ENCODE measurements at regions not wholly inside any gene's neighbourhood (a gene's known extent, or its start where the extent isn't known, plus 50 kb on each side); places are given as distances from the start of the nearest gene placed in this dataset.
A peak's percentile ranks its signal among the peaks of the same experiment; 100 is the strongest.

DNA sequence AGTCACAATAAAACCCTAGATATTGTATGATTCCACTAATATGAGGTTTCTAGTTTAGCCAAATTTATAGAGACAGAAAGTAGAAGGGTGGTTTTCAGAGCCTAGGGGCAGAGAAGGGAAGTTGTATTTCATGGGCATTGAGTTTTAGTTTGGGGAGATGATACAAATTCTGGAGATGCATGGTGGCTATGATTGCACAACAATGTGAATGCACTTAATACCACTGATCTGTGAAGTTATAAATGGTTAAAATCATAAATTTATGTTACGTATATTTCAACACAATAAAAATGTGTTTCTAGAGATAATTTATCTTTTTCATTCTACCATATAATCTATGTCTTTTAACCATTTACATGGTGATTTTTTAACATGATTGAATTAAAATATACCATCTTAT is 779.3 kb upstream of the BRINP3 start:
- H3K4me1 ChIP-seq (ENCODE audit: low read length): peaks cover 22% of the 10 kb centered on the region
- no peaks in the 10 kb centered on the region for H3K27me3 ChIP-seq (ENCODE audit: low read depth, low read length)
- H2AFZ ChIP-seq (ENCODE audit: low read depth, low read length): no peak overlapping the region
- H3K9ac ChIP-seq (ENCODE audit: low read length): no peak overlapping the region
- H3K27ac ChIP-seq (ENCODE audit: low read length): no peak overlapping the region
- no peaks in the 10 kb centered on the region for H4K20me1 ChIP-seq (ENCODE audit: insufficient read depth, low read length)
- peaks cover 1% of the 10 kb centered on the region for H3K36me3 ChIP-seq (replicated peaks; ENCODE audit: low read depth, low read length)
- H3K4me2 ChIP-seq (ENCODE audit: low read length): no peak overlapping the region
- no peaks in the 10 kb centered on the region for H3K79me2 ChIP-seq (ENCODE audit: low read length)
- H3K4me3 ChIP-seq (ENCODE audit: low read length): no peak overlapping the region
- H3K9me3 ChIP-seq (ENCODE audit: insufficient read depth, low read length): peaks cover 10% of the 10 kb centered on the region; the same call in 1 of the 2 replicates
- TF ChIP-seq EZH2phosphoT487 (IDR thresholded peaks at IDR 0.05; ENCODE audit: low read depth) (no peak), CTCF (IDR thresholded peaks at IDR 0.05; ENCODE audit: low read depth, low read length) (no peak)

DNA sequence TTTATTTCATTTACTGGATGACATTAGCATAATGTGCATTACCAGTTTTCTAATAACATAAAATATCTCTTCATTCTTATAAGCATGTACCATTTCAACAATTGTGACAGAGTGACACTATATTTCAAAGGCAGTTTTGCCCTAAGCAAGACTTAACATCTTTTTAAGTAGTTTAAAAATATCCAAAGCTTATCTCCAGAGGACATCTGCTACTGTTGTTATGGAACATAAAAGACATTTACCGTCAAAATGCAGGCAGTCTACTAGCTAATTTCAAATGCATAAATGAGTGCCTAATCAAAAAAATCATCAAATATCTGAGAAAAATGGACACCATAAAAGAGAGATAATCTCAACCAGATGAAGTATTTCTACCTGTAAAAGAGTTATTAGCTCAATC is 782.4 kb upstream of the BRINP3 start:
- no peaks in the 10 kb centered on the region for H4K20me1 ChIP-seq (ENCODE audit: insufficient read depth, low read length)

GRCh38 chr1:191261111-191261510 is 783.4 kb upstream of the BRINP3 start:
- peaks cover 2% of the 10 kb centered on the region for H3K36me3 ChIP-seq (replicated peaks; ENCODE audit: low read depth, low read length)
- H3K79me2 ChIP-seq (ENCODE audit: low read length): no peaks in the 10 kb centered on the region
- no peak overlapping the region for H3K4me3 ChIP-seq (ENCODE audit: low read length)
- no peak overlapping the region for H2AFZ ChIP-seq (ENCODE audit: low read depth, low read length)
- no peak overlapping the region for H3K9ac ChIP-seq (ENCODE audit: low read length)
- no peak overlapping the region for H3K27ac ChIP-seq (ENCODE audit: low read length)
- H3K4me1 ChIP-seq (ENCODE audit: low read length): peaks cover 13% of the 10 kb centered on the region
- H4K20me1 ChIP-seq (ENCODE audit: insufficient read depth, low read length): no peaks in the 10 kb centered on the region
- no peaks in the 10 kb centered on the region for H3K9me3 ChIP-seq (ENCODE audit: insufficient read depth, low read length)
- H3K27me3 ChIP-seq (ENCODE audit: low read depth, low read length): no peaks in the 10 kb centered on the region
- TF ChIP-seq EZH2phosphoT487 (IDR thresholded peaks at IDR 0.05; ENCODE audit: low read depth): no peak
- TF ChIP-seq CTCF (IDR thresholded peaks at IDR 0.05; ENCODE audit: low read depth, low read length): no peak
- peak overlapping the region; percentile 26 for H3K4me2 ChIP-seq (ENCODE audit: low read length)

More for the DNA sequence above, 782.4 kb upstream of the BRINP3 start:
- H3K4me1 ChIP-seq (ENCODE audit: low read length): peaks cover 22% of the 10 kb centered on the region
- H3K36me3 ChIP-seq (replicated peaks; ENCODE audit: low read depth, low read length): peaks cover 2% of the 10 kb centered on the region
- H3K9ac ChIP-seq (ENCODE audit: low read length): no peak overlapping the region
- H3K4me3 ChIP-seq (ENCODE audit: low read length): no peak overlapping the region
- TF ChIP-seq EZH2phosphoT487 (IDR thresholded peaks at IDR 0.05; ENCODE audit: low read depth) (no peak), CTCF (IDR thresholded peaks at IDR 0.05; ENCODE audit: low read depth, low read length) (no peak)
- H3K4me2 ChIP-seq (ENCODE audit: low read length): no peak overlapping the region
- peaks cover 9% of the 10 kb centered on the region; the same call in 1 of the 2 replicates for H3K9me3 ChIP-seq (ENCODE audit: insufficient read depth, low read length)
- H3K27me3 ChIP-seq (ENCODE audit: low read depth, low read length): no peaks in the 10 kb centered on the region
- no peaks in the 10 kb centered on the region for H3K79me2 ChIP-seq (ENCODE audit: low read length)
- no peak overlapping the region for H3K27ac ChIP-seq (ENCODE audit: low read length)
- H2AFZ ChIP-seq (ENCODE audit: low read depth, low read length): no peak overlapping the region

GRCh38 chr1:191279266-191279800 is 801.7 kb upstream of the BRINP3 start:
- TF ChIP-seq CTCF (IDR thresholded peaks at IDR 0.05; ENCODE audit: low read depth, low read length): no peak
- no peak for TF ChIP-seq EZH2phosphoT487 (IDR thresholded peaks at IDR 0.05; ENCODE audit: low read depth)
- Histone ChIP-seq H3K27me3 (ENCODE audit: low read depth, low read length) (no peaks in the 10 kb centered on the region), H3K4me2 (ENCODE audit: low read length) (no peak overlapping the region), H3K4me1 (ENCODE audit: low read length) (no peaks in the 10 kb centered on the region), H3K9ac (ENCODE audit: low read length) (no peak overlapping the region), H3K27ac (ENCODE audit: low read length) (no peak overlapping the region), H3K4me3 (ENCODE audit: low read length) (no peak overlapping the region), H4K20me1 (ENCODE audit: insufficient read depth, low read length) (no peaks in the 10 kb centered on the region), H3K9me3 (ENCODE audit: insufficient read depth, low read length) (0 out of 2 replicates have a peak, but pooled peaks cover 5% of the 10 kb centered on the region), H3K36me3 (replicated peaks; ENCODE audit: low read depth, low read length) (no peaks in the 10 kb centered on the region), H2AFZ (ENCODE audit: low read depth, low read length) (no peak overlapping the region), H3K79me2 (ENCODE audit: low read length) (no peaks in the 10 kb centered on the region)
